GM13976 (cell line): ENCODE measurements at regions not wholly inside any gene's neighbourhood (a gene's known extent, or its start where the extent isn't known, plus 50 kb on each side); places are given as distances from the start of the nearest gene placed in this dataset.
"Not testable (repeated sequence)": the region's sequence is repeated elsewhere in the genome, so short reads cannot be mapped to it uniquely, and the experiment has no call there.

Source experiments
- DNase-seq: peaks from one replicate; pipeline ENCODE4 v3.0.0; 2012; ENCODE audit warnings: low spot score
- CTCF ChIP-seq: IDR thresholded peaks from 2 replicates; pipeline ENCODE4 v1.5.1; 2012; ENCODE audit warnings: borderline replicate concordance, mild to moderate bottlenecking; ENCODE audit not compliant: insufficient read depth; ENCODE audit errors: extremely low read depth, missing control alignments, control extremely low read depth
- in situ Hi-C: fragments of 300-500 bp; cut with MboI; formaldehyde crosslinking; loops from one replicate; pipeline ENCODE4 v1.12.0; 2022; ENCODE audit warnings: low sequenced_read_pairs, mixed read lengths, inconsistent platforms; ENCODE audit not compliant: unreplicated experiment

GRCh38 chr6:21785164-21785563 lies 191.6 kb downstream of the SOX4 start:
- no peak for TF ChIP-seq CTCF
- DNase-seq = no peak
- in situ Hi-C loops = no loop called here

- in situ Hi-C loops = no loop called here
- no peak for TF ChIP-seq CTCF
- no peak for DNase-seq
Measured at GRCh38 chr6:21791056-21791455, 197.5 kb downstream of the SOX4 start.

GRCh38 chr6:21791581-21791980 lies 198.0 kb downstream of the SOX4 start:
- DNase-seq = no peak
- TF ChIP-seq CTCF = no peak
- in situ Hi-C loops = no loop called here

- in situ Hi-C loops = no loop called here
- no peak for TF ChIP-seq CTCF
- no peak for DNase-seq
Measured at GRCh38 chr6:21792177-21792576, 198.6 kb downstream of the SOX4 start.

- in situ Hi-C loops, DNase-seq: not testable (repeated sequence)
Measured at GRCh38 chr6:21796979-21797378, 203.4 kb downstream of the SOX4 start.

GRCh38 chr6:21798468-21798867 lies 204.9 kb downstream of the SOX4 start:
- DNase-seq = no peak
- in situ Hi-C loops = no loop called here
- no peak for TF ChIP-seq CTCF

GRCh38 chr6:21800330-21800729 lies 206.8 kb downstream of the SOX4 start:
- no peak for TF ChIP-seq CTCF
- in situ Hi-C loops = no loop called here
- no peak for DNase-seq
